GM12878 (cell line): ENCODE measurements at regions not wholly inside any gene's neighbourhood (a gene's known extent, or its start where the extent isn't known, plus 50 kb on each side); places are given as distances from the start of the nearest gene placed in this dataset.

Experiments used
- ATAC-seq: fragments of 200-7000 bp; cut with Tn5 transposase; 3 replicates; pipeline ENCODE4 v1.9.1; 2020; ENCODE audit warnings: mild to moderate bottlenecking, moderate library complexity
- BruUV-seq: library from RNA; stranded (reverse); fragments of 400-500 nt; replicated peaks from 2 replicates; lab custom pipeline; 2021; lab: Mats Ljungman, UMichigan
- CTCF ChIA-PET: fragments of 300-600 bp; sonication (Branson Sonifier 250); formaldehyde crosslinking; extraction: SDS; loops from one replicate; lab custom pipeline; 2021; ENCODE audit warnings: inconsistent platforms; lab: Yijun Ruan, JAX
- POLR2A ChIA-PET: fragments of 350-600 bp; formaldehyde crosslinking; extraction: SDS; loops from one replicate; lab custom pipeline; 2021; ENCODE audit warnings: inconsistent platforms; lab: Charles Lee
- RAD21 ChIA-PET: fragments of 300-600 bp; sonication (Branson Sonifier 250); formaldehyde crosslinking; loops from one replicate; lab custom pipeline; 2023; ENCODE audit warnings: antibody characterized with exemption; ENCODE audit not compliant: unreplicated experiment; lab: Charles Lee
- SMC1A ChIA-PET: fragments of 300-600 bp; sonication (Branson Sonifier 250); formaldehyde crosslinking; loops from one replicate; lab custom pipeline; 2023; ENCODE audit not compliant: unreplicated experiment, uncharacterized antibody; lab: Charles Lee
- DNase-seq: peaks from one replicate; pipeline ENCODE4 v3.0.0-alpha.2; 2011; ENCODE audit warnings: low read depth, low spot score
- FAIRE-seq: peaks from 3 replicates; lab custom pipeline; 2011; peaks lifted over from hg19 to GRCh38; lab: Jason Lieb, UNC
- H2AFZ ChIP-seq: 2 replicates; pipeline ENCODE4 v1.6.0; 2011; ENCODE audit warnings: low read depth, low read length, control low read depth; ENCODE audit not compliant: control insufficient read depth
- H3K27ac ChIP-seq: 2 replicates; pipeline ENCODE4 v1.5.1; 2011; ENCODE audit warnings: control low read depth; ENCODE audit not compliant: control insufficient read depth, insufficient read depth
- H3K27me3 ChIP-seq, 2 experiments: replicated peaks in 1 of 2; 2 replicates each; pipeline versions ENCODE4 v1.6.0 to v1.6.1; 2011; ENCODE audit warnings: low read length in 1 of 2; ENCODE audit not compliant: control insufficient read depth in 2 of 2, insufficient read depth in 2 of 2
- H3K36me3 ChIP-seq, 2 experiments: 2 replicates each; pipeline ENCODE4 v1.5.1; 2011; ENCODE audit warnings: low read length in 1 of 2; ENCODE audit not compliant: control insufficient read depth in 2 of 2, insufficient read depth in 2 of 2
- H3K4me1 ChIP-seq: 2 replicates; pipeline ENCODE4 v1.6.1; 2011; ENCODE audit warnings: mild to moderate bottlenecking, low read length, moderate library complexity, mixed read lengths; ENCODE audit not compliant: control insufficient read depth, insufficient read depth
- H3K4me2 ChIP-seq: 2 replicates; pipeline ENCODE4 v1.6.0; 2011; ENCODE audit warnings: control low read depth; ENCODE audit not compliant: control insufficient read depth, insufficient read depth
- H3K4me3 ChIP-seq: fragments of 200-600 bp; sonication (generic); 2 replicates; pipeline ENCODE4 v1.5.1; 2016
- H3K79me2 ChIP-seq: 2 replicates; pipeline ENCODE4 v1.6.0; 2011; ENCODE audit warnings: low read length; ENCODE audit not compliant: control insufficient read depth, insufficient read depth
- H3K9ac ChIP-seq: 2 replicates; pipeline ENCODE4 v1.8.0; 2011; ENCODE audit warnings: low read length, control low read depth, mixed read lengths; ENCODE audit not compliant: control insufficient read depth, insufficient read depth
- H3K9me3 ChIP-seq: replicated peaks from 3 replicates; pipeline ENCODE4 v1.5.1; 2011; ENCODE audit warnings: mild to moderate bottlenecking, low read length; ENCODE audit not compliant: control insufficient read depth, insufficient read depth
- H4K20me1 ChIP-seq: 2 replicates; pipeline ENCODE4 v1.6.0; 2011; ENCODE audit not compliant: control insufficient read depth, insufficient read depth
- CEBPZ ChIP-seq: fragments of 150-350 bp; IDR thresholded peaks from 2 replicates; pipeline ENCODE4 v1.6.1; 2016; ENCODE audit warnings: low read depth, low read length
- WGBS: methylation state at CpG from one replicate; pipeline ENCODE4 v1.1.6; 2016; ENCODE audit warnings: low lambda C conversion rate; ENCODE audit not compliant: insufficient replicate concordance, insufficient coverage; ENCODE audit errors: missing lambda C conversion rate; 5-methylcytosine and 5-hydroxymethylcytosine counted together
- in situ Hi-C: fragments of 300-500 bp; cut with MboI; formaldehyde crosslinking; loops from 9 replicates; pipeline ENCODE4 v1.14.3; 2018; ENCODE audit warnings: mixed read lengths
- intact Hi-C: fragments of 100-400 bp; cut with micrococcal nuclease; formaldehyde crosslinking; loops from one replicate; pipeline ENCODE4 v1.14.2; 2022; ENCODE audit not compliant: unreplicated experiment
- TF ChIP-seq, protein P1 (sequence below): fragments of 450-650 bp; IDR thresholded peaks from 2 replicates; pipeline ENCODE4 v1.6.1; 2016; ENCODE audit warnings: mild to moderate bottlenecking

GRCh38 chr16:55076053-55076452 is 145.4 kb downstream of the IRX5 start:
- H3K27me3 ChIP-seq: no peaks in the 10 kb centered on the region
- no peaks in the 10 kb centered on the region for H3K79me2 ChIP-seq
- RAD21 ChIA-PET: no interaction called here
- H3K4me2 ChIP-seq: no peak overlapping the region
- in situ Hi-C loops: no loop called here
- DNase-seq (no peak), FAIRE-seq (no peak), ATAC-seq (no peak)
- POLR2A ChIA-PET: no interaction called here
- H3K4me3 ChIP-seq: no peak overlapping the region
- 20% methylated on average over 1 of the region's 1 CpG for WGBS
- no peaks in the 10 kb centered on the region for H3K9me3 ChIP-seq
- no peaks in the 10 kb centered on the region for H3K36me3 ChIP-seq
- CTCF ChIA-PET: no interaction called here
- no peak overlapping the region for H2AFZ ChIP-seq
- no peak overlapping the region for H3K9ac ChIP-seq
- TF ChIP-seq CEBPZ: no peak
- no TSS peak for BruUV-seq
- H3K27ac ChIP-seq: no peak overlapping the region
- no peaks in the 10 kb centered on the region for H4K20me1 ChIP-seq
- SMC1A ChIA-PET: no interaction called here
- no peaks in the 10 kb centered on the region for H3K4me1 ChIP-seq
- intact Hi-C loops: no loop called here

GRCh38 chr16:55077266-55077665 is 146.6 kb downstream of the IRX5 start:
- ATAC-seq (no peak), DNase-seq (no peak), FAIRE-seq (no peak)
- Histone ChIP-seq H3K79me2 (no peaks in the 10 kb centered on the region), H2AFZ (no peak overlapping the region), H3K4me3 (no peak overlapping the region), H3K27ac (no peak overlapping the region), H3K4me2 (no peak overlapping the region), H3K9me3 (no peaks in the 10 kb centered on the region), H3K36me3 (no peaks in the 10 kb centered on the region), H3K27me3 (no peaks in the 10 kb centered on the region), H3K4me1 (no peaks in the 10 kb centered on the region), H4K20me1 (no peaks in the 10 kb centered on the region), H3K9ac (no peak overlapping the region)
- RAD21 ChIA-PET: no interaction called here
- SMC1A ChIA-PET: no interaction called here
- no TSS peak for BruUV-seq
- TF ChIP-seq, protein P1, sequence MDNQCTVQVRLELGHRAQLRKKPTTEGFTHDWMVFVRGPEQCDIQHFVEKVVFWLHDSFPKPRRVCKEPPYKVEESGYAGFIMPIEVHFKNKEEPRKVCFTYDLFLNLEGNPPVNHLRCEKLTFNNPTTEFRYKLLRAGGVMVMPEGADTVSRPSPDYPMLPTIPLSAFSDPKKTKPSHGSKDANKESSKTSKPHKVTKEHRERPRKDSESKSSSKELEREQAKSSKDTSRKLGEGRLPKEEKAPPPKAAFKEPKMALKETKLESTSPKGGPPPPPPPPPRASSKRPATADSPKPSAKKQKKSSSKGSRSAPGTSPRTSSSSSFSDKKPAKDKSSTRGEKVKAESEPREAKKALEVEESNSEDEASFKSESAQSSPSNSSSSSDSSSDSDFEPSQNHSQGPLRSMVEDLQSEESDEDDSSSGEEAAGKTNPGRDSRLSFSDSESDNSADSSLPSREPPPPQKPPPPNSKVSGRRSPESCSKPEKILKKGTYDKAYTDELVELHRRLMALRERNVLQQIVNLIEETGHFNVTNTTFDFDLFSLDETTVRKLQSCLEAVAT: no peak
- CTCF ChIA-PET: no interaction called here
- intact Hi-C loops (no loop called here), in situ Hi-C loops (no loop called here)
- POLR2A ChIA-PET: interaction anchor here (0.6 kb wide), 1 partner anchor 756 kb away, joined by 3 read pairs; no protein-coding TSS in a partner anchor
- WGBS: 0% methylated on average over 4 of the region's 4 CpGs
